ENCODE measurements at regions not wholly inside any gene's neighbourhood (a gene's known extent, or its start where the extent isn't known, plus 50 kb on each side); places are given as distances from the start of the nearest gene placed in this dataset.

- TF ChIP-seq CTCF (IDR thresholded peaks at IDR 0.05) (no peak), STAT6 (CRISPR knock-in tag; conservative IDR thresholded peaks at IDR 0.05; ENCODE audit: low read depth) (no peak), ZNF532 (CRISPR knock-in tag; IDR thresholded peaks at IDR 0.05; ENCODE audit: borderline replicate concordance) (no peak), ZNF121 (CRISPR knock-in tag; IDR thresholded peaks at IDR 0.05) (no peak), MAX (CRISPR knock-in tag; IDR thresholded peaks at IDR 0.05) (no peak), ZBTB43 (CRISPR knock-in tag; IDR thresholded peaks at IDR 0.05) (no peak), ELF4 (CRISPR knock-in tag; IDR thresholded peaks at IDR 0.05; ENCODE audit: low read depth) (no peak), ZNF263 (CRISPR knock-in tag; IDR thresholded peaks at IDR 0.05; ENCODE audit: low read depth) (no peak), GRHL2 (CRISPR knock-in tag; IDR thresholded peaks at IDR 0.05; ENCODE audit: insufficient replicate concordance, severe bottlenecking) (no peak), CREB1 (CRISPR knock-in tag; IDR thresholded peaks at IDR 0.05) (no peak), NR2C2 (CRISPR knock-in tag; IDR thresholded peaks at IDR 0.05) (no peak)
Measured at GRCh38 chr14:83611906-83612390, 1918.0 kb upstream of the FLRT2 start.

Measured in WTC11 (cell line).